HG02870 (cell line): ENCODE measurements at regions not wholly inside any gene's neighbourhood (a gene's known extent, or its start where the extent isn't known, plus 50 kb on each side); places are given as distances from the start of the nearest gene placed in this dataset.

Experiments used
- ATAC-seq: cut with Tn5 transposase; IDR thresholded peaks from one replicate; pipeline ENCODE4 v1.9.1; 2021; ENCODE audit warnings: mild to moderate bottlenecking, moderate library complexity; ENCODE audit not compliant: unreplicated experiment

- ATAC-seq = no peak
Measured at GRCh38 chr5:28779161-28779754, 1740.9 kb upstream of the CDH9 start.

DNA sequence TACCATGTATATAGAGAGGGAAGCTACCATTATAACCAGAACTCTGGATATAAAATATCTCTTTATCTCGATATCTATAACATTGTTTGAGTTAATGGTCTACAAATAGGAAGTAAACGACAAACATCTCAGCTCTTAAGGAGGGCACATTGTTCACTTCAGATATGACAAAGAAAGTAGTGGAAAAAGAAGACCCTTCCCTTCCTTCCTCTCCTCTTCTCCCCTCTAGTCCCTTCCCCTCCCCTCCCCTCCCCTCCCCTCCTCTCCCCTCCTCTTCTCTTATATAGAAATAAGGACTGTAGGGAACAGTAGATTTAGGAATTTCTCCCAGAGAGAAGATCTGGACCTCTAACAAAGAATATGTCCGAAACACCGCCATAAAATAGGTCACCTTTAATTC lies 1731.9 kb upstream of the CDH9 start:
- no peak for ATAC-seq

- ATAC-seq = no peak
Measured at GRCh38 chr5:28766565-28767158, 1728.3 kb upstream of the CDH9 start.

DNA sequence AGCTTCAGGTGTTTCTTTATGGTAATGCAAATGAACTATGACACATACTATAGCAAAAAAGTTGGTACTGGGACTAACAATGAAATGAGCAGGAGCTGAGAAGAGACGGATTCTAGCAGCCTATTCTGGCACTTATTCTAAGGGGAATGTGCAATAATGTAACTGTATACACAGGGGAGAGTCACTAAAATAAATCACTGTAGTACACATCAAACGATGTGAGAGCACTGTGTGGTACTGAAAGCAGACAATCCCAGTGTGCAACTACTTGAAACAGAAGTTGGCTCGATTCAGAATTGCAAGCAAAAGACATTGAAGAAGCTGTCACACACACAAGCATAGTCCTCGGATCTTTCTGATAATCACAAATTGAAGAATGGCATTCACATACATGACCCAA lies 1713.0 kb upstream of the CDH9 start:
- no peak for ATAC-seq

DNA sequence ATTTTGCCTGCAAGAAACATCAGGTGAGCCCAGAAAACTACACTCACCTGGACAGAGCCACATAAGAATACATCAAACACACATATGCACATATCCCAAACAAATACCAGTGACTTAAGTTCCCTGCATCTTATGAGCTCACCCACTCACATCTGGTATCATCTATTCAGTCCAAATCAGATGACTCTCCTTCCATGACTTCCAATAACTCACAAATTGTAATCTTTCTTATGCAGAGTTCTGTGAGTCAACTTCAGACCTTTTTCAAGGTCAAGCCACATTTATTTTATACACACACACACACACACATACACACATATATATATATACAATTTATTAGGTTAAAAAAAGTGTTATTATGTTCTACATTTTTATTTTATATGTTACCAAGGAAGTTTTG lies 1711.9 kb upstream of the CDH9 start:
- ATAC-seq = no peak

- ATAC-seq = no peak
Measured at GRCh38 chr5:28748446-28748845, 1710.1 kb upstream of the CDH9 start.

GRCh38 chr5:28743716-28744110 lies 1705.3 kb upstream of the CDH9 start:
- no peak for ATAC-seq

DNA sequence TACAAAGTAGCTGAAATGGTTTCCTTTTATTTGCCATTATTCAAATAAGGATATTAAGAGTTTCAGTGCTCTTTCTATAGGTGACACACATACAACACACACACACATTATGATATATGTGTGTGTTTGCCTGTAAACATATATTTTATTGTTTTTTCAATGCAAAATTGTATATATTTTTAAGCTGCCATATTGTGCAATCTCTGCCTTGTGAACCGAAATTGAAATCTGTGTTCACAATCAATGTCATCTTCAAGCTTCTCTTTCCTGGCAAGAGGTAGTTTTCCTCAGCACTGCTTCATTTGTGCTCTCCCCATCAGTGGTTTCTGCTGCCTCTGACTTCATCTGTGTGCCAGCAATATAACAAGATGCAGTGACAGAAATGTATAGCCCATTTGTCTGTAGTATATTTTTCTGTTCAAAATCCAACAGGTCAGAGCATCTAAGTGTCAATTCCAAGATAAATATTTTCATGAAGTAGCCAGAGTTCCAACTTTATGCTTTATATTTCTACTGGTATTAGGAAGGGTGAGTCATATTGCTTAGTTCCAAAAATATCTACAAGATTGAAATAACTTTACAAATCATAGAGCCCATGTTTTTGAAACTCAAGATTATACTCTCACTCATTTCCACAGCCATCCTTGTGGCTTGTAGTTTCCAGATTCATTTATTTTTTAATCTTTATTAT lies 1704.8 kb upstream of the CDH9 start:
- no peak for ATAC-seq

DNA sequence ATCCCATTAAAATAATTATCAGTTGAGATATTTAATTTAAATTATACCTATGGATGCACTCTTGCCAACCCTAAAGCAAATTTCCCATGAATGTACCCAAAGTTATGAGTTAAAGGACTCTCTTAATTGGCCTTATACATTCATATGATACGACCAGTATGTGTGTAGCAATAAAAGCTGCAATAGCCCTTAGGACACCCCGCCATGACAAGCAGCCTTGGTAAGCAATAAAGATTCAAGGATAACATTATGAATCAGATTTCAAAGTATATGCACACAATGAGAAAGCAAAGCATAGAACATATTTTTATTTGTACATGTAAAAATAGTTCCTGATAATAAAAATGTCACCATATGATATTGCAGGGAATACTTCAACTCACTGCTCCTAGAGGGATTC lies 1699.3 kb upstream of the CDH9 start:
- no peak for ATAC-seq

DNA sequence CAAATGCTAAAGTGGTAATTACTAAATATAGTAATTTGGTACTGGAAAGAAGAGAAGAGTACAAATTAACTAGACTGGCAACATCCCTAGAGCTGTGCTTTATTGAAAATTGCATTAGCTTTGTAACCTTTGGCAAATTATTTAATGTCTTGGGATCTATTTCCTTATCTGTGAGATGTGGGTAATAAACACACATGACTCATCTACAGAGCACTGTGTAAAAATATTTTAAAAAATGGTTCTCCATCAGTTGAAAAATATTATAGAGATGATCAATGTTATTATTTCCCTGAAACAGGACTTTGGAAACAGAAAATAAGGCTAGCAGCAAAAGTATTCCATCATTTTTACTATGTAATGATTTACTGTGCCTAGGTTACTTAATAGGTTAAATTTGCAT lies 1698.8 kb upstream of the CDH9 start:
- ATAC-seq = no peak

DNA sequence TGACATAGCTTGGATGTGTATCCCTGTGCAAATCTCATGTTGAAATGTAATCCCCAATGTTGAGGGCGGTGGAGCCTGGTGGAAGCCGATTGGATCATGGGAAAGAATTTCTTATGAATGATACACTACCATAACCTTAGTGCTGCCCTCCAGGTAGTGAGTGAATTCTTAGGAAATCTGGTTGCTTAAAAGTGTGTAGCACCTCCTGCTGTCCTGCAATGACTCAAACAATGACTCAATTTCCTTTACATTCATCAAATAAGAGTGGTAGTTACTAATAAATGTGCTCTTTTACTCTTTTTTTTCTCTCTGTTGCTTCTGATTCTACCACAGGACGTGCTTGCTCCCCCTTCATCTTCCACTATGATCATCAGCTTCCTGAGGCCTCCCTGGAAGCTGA lies 1696.0 kb upstream of the CDH9 start:
- ATAC-seq = no peak

- ATAC-seq = no peak
Measured at GRCh38 chr5:28729067-28729466, 1690.7 kb upstream of the CDH9 start.

- ATAC-seq = no peak
Measured at GRCh38 chr5:28726815-28727214, 1688.4 kb upstream of the CDH9 start.

GRCh38 chr5:28725001-28725400 lies 1686.6 kb upstream of the CDH9 start:
- no peak for ATAC-seq

GRCh38 chr5:28714907-28715698 lies 1676.7 kb upstream of the CDH9 start:
- ATAC-seq = no peak

DNA sequence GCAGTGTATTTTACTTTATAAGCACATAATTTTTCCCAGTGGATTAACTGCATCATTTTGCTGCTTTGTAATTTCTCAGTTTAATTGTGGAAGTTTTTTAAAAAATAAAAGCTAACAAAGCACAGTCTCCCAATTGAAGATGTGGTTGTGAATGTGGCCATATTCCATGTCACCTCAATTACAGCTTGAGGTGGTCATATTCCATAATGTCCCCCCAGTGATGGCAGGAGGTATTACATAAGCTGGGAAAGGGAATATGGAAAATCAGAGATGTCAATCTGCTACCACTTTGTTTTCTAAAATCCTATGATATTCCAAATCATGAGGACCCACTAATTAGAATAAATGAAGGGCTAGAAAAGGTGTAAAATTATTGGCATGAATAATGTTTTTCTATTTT lies 1672.0 kb upstream of the CDH9 start:
- ATAC-seq = no peak

- no peak for ATAC-seq
Measured at GRCh38 chr5:28708472-28708871, 1670.1 kb upstream of the CDH9 start.

- ATAC-seq = no peak
Measured at GRCh38 chr5:28707706-28708105, 1669.3 kb upstream of the CDH9 start.

GRCh38 chr5:28703651-28704260 lies 1665.4 kb upstream of the CDH9 start:
- ATAC-seq = no peak

DNA sequence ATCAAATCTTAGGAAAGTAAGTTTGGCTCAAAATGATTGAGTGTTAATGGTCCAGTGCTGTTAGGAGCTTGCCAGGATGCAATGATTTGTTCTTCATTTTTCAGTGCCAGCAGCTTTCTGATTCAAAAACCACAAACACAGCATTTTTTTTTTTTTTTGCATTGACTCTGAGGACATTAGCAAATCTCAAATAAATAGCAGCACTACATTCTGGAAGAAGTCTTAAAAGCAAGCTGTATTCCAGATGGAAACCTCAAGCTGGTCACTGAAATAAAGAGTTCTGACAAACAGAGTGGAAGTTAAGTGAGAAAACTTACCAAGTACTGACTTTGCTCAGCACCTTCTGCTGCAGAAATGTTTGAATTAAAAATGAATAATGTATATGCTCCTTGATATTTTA lies 1653.1 kb upstream of the CDH9 start:
- ATAC-seq = no peak

DNA sequence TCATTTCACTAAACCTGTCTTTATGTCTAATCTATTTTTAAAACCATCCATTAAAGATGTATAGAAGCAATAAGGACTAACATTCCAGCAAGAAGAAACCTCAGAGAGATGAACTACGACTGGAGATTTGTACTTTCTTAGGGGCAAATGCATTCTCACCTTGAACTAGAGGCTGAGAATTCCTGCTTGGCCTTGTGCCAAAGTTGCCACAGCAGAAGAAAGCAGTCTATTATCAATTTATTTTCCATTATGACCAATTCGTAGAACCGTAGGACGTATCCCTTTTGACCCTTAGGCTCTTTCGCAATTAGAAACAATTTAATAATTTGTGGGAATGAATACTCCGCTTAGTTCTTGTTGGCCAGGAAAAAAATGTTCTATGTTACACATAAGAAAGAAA lies 1647.4 kb upstream of the CDH9 start:
- no peak for ATAC-seq
